Neural crest cell (in vitro differentiated cells): ENCODE measurements at regions not wholly inside any gene's neighbourhood (a gene's known extent, or its start where the extent isn't known, plus 50 kb on each side); places are given as distances from the start of the nearest gene placed in this dataset.

ENCODE experiments used
- DNase-seq: peaks from one replicate; pipeline ENCODE4 v3.0.0; 2021; ENCODE audit warnings: low read depth, mixed read lengths, low spot score
- H3K27ac Mint-ChIP-seq: one replicate; pipeline ENCODE4 v1.8.0; 2021; ENCODE audit warnings: mild to moderate bottlenecking, mixed read lengths; ENCODE audit not compliant: unreplicated experiment
- H3K27me3 Mint-ChIP-seq: 2 replicates; pipeline ENCODE4 v1.8.0; 2021; ENCODE audit warnings: low read depth, mild to moderate bottlenecking, mixed read lengths
- H3K36me3 Mint-ChIP-seq: 2 replicates; pipeline ENCODE4 v1.8.0; 2021; ENCODE audit warnings: low read depth, mild to moderate bottlenecking, mixed read lengths
- H3K4me1 Mint-ChIP-seq: 2 replicates; pipeline ENCODE4 v1.8.0; 2021; ENCODE audit warnings: mixed read lengths
- H3K4me3 Mint-ChIP-seq: one replicate; pipeline ENCODE4 v1.8.0; 2021; ENCODE audit warnings: mild to moderate bottlenecking, mixed read lengths
- H3K9me3 Mint-ChIP-seq: 2 replicates; pipeline ENCODE4 v1.8.0; 2021; ENCODE audit warnings: mixed read lengths
- CTCF ChIP-seq: fragments of 200-600 bp; sonication (generic); conservative IDR thresholded peaks from 2 replicates; pipeline ENCODE4 v1.5.0; 2021; ENCODE audit warnings: antibody characterized with exemption, mild to moderate bottlenecking

GRCh38 chr4:37759833-37760232, 66.7 kb upstream of the PGM2 start:
- Mint-ChIP-seq H3K27me3 (no peaks in the 10 kb centered on the region), H3K36me3 (no peaks in the 10 kb centered on the region), H3K4me3 (no peak overlapping the region), H3K4me1 (peaks cover 11% of the 10 kb centered on the region), H3K9me3 (peaks cover 4% of the 10 kb centered on the region), H3K27ac (no peak overlapping the region)
- DNase-seq, result no peak
- TF ChIP-seq CTCF, result no peak

GRCh38 chr4:37758226-37758625, 68.3 kb upstream of the PGM2 start:
- H3K36me3 Mint-ChIP-seq, result no peaks in the 10 kb centered on the region
- peaks cover 4% of the 10 kb centered on the region for H3K9me3 Mint-ChIP-seq
- peaks cover 11% of the 10 kb centered on the region for H3K4me1 Mint-ChIP-seq
- no peaks in the 10 kb centered on the region for H3K27me3 Mint-ChIP-seq
- DNase-seq, result no peak
- TF ChIP-seq CTCF, result no peak
- no peak overlapping the region for H3K4me3 Mint-ChIP-seq
- H3K27ac Mint-ChIP-seq, result no peak overlapping the region

GRCh38 chr4:37757761-37758160, 68.7 kb upstream of the PGM2 start:
- Mint-ChIP-seq H3K27ac (no peak overlapping the region), H3K9me3 (peaks cover 3% of the 10 kb centered on the region), H3K27me3 (no peaks in the 10 kb centered on the region), H3K4me1 (peaks cover 7% of the 10 kb centered on the region), H3K4me3 (no peak overlapping the region), H3K36me3 (no peaks in the 10 kb centered on the region)
- DNase-seq, result no peak
- TF ChIP-seq CTCF, result no peak

GRCh38 chr4:37757121-37757520, 69.4 kb upstream of the PGM2 start:
- H3K4me1 Mint-ChIP-seq, result peaks cover 1% of the 10 kb centered on the region
- no peak overlapping the region for H3K27ac Mint-ChIP-seq
- no peak for DNase-seq
- no peaks in the 10 kb centered on the region for H3K27me3 Mint-ChIP-seq
- H3K4me3 Mint-ChIP-seq, result no peak overlapping the region
- no peaks in the 10 kb centered on the region for H3K9me3 Mint-ChIP-seq
- no peak for TF ChIP-seq CTCF
- H3K36me3 Mint-ChIP-seq, result no peaks in the 10 kb centered on the region

DNA sequence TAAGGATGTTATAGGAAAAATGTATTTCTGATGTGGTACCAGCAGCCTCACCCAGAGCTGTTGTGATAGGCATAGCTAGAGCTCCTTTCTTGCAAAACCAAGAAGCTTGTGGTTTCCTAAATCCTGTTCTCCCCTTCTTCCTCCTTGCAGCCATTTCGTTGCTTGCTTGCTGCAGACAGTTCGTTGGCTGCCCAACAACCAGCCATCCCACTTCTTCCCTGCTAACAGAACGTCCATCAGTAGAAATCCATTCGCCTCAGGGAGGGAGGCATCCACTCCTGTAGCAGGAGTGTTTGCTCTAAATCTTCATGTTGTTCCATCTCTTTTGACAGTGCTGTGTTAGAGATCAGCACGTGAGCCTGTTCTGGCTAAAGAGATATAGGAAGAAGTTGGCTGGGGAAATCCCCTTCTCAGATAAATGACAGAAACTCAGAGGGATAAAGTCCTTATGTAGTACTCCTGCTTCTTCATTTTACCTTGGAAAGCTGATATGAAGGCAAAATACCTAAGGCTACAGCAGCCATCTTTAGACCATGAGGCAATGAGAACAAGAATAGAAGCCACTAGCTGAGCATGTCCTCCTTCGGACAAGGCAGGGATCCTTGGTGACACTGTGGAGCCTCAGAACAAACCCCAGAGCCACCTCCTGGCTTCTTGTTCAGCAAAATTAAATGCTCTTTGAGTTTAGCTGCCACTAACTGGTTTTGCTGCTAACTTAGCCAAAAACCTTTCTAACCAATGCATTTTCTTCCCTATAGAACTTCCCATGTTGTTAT, 68.4 kb upstream of the RELL1 start:
- DNase-seq, result no peak
- Mint-ChIP-seq H3K4me1 (no peaks in the 10 kb centered on the region), H3K27ac (peak overlapping the region; percentile 85), H3K36me3 (no peaks in the 10 kb centered on the region), H3K4me3 (no peak overlapping the region), H3K9me3 (no peaks in the 10 kb centered on the region), H3K27me3 (no peaks in the 10 kb centered on the region)
- no peak for TF ChIP-seq CTCF
